ENCODE measurements at regions not wholly inside any gene's neighbourhood (a gene's known extent, or its start where the extent isn't known, plus 50 kb on each side); places are given as distances from the start of the nearest gene placed in this dataset.

DNA sequence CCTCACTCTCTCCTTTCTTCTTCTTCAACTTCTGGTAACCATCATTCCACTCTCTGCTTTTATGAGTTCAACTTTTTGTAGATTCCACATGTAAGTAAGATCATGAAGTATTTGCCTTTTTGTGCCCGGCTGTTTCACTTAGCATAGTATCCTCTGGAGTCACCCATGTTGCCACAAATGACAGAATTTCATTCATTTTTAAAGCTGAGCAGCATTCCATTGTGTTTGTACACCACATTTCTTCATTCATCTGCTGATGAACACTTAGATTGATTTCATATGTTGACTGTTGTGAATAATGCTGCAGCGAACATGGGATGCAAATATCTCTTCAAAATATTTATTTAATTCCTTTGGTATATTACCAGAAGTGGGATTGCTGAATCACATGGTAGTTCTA is 133.6 kb upstream of the ERBB4 start:
- Histone ChIP-seq H3K4me1 (ENCODE audit: insufficient read depth, low read length, poor library complexity, severe bottlenecking) (no peaks in the 10 kb centered on the region), H3K27me3 (ENCODE audit: insufficient read depth, low read length, poor library complexity, severe bottlenecking) (no peaks in the 10 kb centered on the region), H3K79me2 (ENCODE audit: insufficient read depth, low read length) (no peaks in the 10 kb centered on the region), H3K36me3 (ENCODE audit: insufficient read depth, low read length) (no peaks in the 10 kb centered on the region), H4K20me1 (ENCODE audit: insufficient read depth, low read length, poor library complexity, severe bottlenecking) (no peaks in the 10 kb centered on the region), H3K9me2 (replicated peaks; ENCODE audit: low read depth, low read length) (no peaks in the 10 kb centered on the region), H3K9ac (ENCODE audit: low read depth, low read length, poor library complexity, severe bottlenecking) (no peak overlapping the region), H3F3A (ENCODE audit: low read depth) (no peaks in the 10 kb centered on the region), H3K4me3 (ENCODE audit: low read length, poor library complexity, severe bottlenecking) (no peak overlapping the region), H3K4me2 (ENCODE audit: low read depth, low read length, poor library complexity, severe bottlenecking) (no peak overlapping the region), H2AFZ (ENCODE audit: low read length) (no peak overlapping the region), H3K9me3 (ENCODE audit: insufficient read depth, low read depth, low read length) (no peaks in the 10 kb centered on the region)
- TF ChIP-seq EZH2phosphoT487 (IDR thresholded peaks at IDR 0.05; ENCODE audit: borderline replicate concordance) = no peak
- TF ChIP-seq, protein P1, sequence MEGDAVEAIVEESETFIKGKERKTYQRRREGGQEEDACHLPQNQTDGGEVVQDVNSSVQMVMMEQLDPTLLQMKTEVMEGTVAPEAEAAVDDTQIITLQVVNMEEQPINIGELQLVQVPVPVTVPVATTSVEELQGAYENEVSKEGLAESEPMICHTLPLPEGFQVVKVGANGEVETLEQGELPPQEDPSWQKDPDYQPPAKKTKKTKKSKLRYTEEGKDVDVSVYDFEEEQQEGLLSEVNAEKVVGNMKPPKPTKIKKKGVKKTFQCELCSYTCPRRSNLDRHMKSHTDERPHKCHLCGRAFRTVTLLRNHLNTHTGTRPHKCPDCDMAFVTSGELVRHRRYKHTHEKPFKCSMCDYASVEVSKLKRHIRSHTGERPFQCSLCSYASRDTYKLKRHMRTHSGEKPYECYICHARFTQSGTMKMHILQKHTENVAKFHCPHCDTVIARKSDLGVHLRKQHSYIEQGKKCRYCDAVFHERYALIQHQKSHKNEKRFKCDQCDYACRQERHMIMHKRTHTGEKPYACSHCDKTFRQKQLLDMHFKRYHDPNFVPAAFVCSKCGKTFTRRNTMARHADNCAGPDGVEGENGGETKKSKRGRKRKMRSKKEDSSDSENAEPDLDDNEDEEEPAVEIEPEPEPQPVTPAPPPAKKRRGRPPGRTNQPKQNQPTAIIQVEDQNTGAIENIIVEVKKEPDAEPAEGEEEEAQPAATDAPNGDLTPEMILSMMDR (conservative IDR thresholded peaks at IDR 0.05; ENCODE audit: low read length) = no peak

GRCh38 chr2:212669761-212670160 is 131.2 kb upstream of the ERBB4 start:
- Histone ChIP-seq H3K9me2 (replicated peaks; ENCODE audit: low read depth, low read length) (no peaks in the 10 kb centered on the region), H3K4me3 (ENCODE audit: low read length, poor library complexity, severe bottlenecking) (no peak overlapping the region), H3K4me2 (ENCODE audit: low read depth, low read length, poor library complexity, severe bottlenecking) (no peak overlapping the region), H4K20me1 (ENCODE audit: insufficient read depth, low read length, poor library complexity, severe bottlenecking) (no peaks in the 10 kb centered on the region), H3K79me2 (ENCODE audit: insufficient read depth, low read length) (no peaks in the 10 kb centered on the region), H3K36me3 (ENCODE audit: insufficient read depth, low read length) (no peaks in the 10 kb centered on the region), H3K9ac (ENCODE audit: low read depth, low read length, poor library complexity, severe bottlenecking) (no peak overlapping the region), H3K9me3 (ENCODE audit: insufficient read depth, low read depth, low read length) (no peaks in the 10 kb centered on the region), H3K4me1 (ENCODE audit: insufficient read depth, low read length, poor library complexity, severe bottlenecking) (no peaks in the 10 kb centered on the region), H3F3A (ENCODE audit: low read depth) (no peaks in the 10 kb centered on the region), H3K27me3 (ENCODE audit: insufficient read depth, low read length, poor library complexity, severe bottlenecking) (no peaks in the 10 kb centered on the region), H2AFZ (ENCODE audit: low read length) (no peak overlapping the region)
- TF ChIP-seq EZH2phosphoT487 (IDR thresholded peaks at IDR 0.05; ENCODE audit: borderline replicate concordance) = no peak
- TF ChIP-seq, protein P1 (conservative IDR thresholded peaks at IDR 0.05; ENCODE audit: low read length) = no peak

GRCh38 chr2:212667751-212668316 is 129.2 kb upstream of the ERBB4 start:
- TF ChIP-seq, protein P1 (conservative IDR thresholded peaks at IDR 0.05; ENCODE audit: low read length) = no peak
- no peak for TF ChIP-seq EZH2phosphoT487 (IDR thresholded peaks at IDR 0.05; ENCODE audit: borderline replicate concordance)
- Histone ChIP-seq H3K9ac (ENCODE audit: low read depth, low read length, poor library complexity, severe bottlenecking) (no peak overlapping the region), H3K27me3 (ENCODE audit: insufficient read depth, low read length, poor library complexity, severe bottlenecking) (no peaks in the 10 kb centered on the region), H3K36me3 (ENCODE audit: insufficient read depth, low read length) (no peaks in the 10 kb centered on the region), H3K4me3 (ENCODE audit: low read length, poor library complexity, severe bottlenecking) (no peak overlapping the region), H4K20me1 (ENCODE audit: insufficient read depth, low read length, poor library complexity, severe bottlenecking) (no peaks in the 10 kb centered on the region), H3K4me1 (ENCODE audit: insufficient read depth, low read length, poor library complexity, severe bottlenecking) (no peaks in the 10 kb centered on the region), H3K9me3 (ENCODE audit: insufficient read depth, low read depth, low read length) (no peaks in the 10 kb centered on the region), H3K4me2 (ENCODE audit: low read depth, low read length, poor library complexity, severe bottlenecking) (no peak overlapping the region), H3K9me2 (replicated peaks; ENCODE audit: low read depth, low read length) (no peaks in the 10 kb centered on the region), H3F3A (ENCODE audit: low read depth) (no peaks in the 10 kb centered on the region), H2AFZ (ENCODE audit: low read length) (no peak overlapping the region), H3K79me2 (ENCODE audit: insufficient read depth, low read length) (no peaks in the 10 kb centered on the region)
